NCI-H128 (cell line): ENCODE measurements at regions not wholly inside any gene's neighbourhood (a gene's known extent, or its start where the extent isn't known, plus 50 kb on each side); places are given as distances from the start of the nearest gene placed in this dataset.
"Not testable (repeated sequence)": the region's sequence is repeated elsewhere in the genome, so short reads cannot be mapped to it uniquely, and the experiment has no call there.

Source experiments
- DNase-seq: peaks from one replicate; lab custom pipeline; 2025; ENCODE audit not compliant: unreplicated experiment; lab: John Stamatoyannopoulos, UW

- DNase-seq: not testable (repeated sequence)
Observed at GRCh38 chr7:150189963-150190362, 133.2 kb upstream of the LRRC61 start.

GRCh38 chr7:150192541-150192940, 130.6 kb upstream of the LRRC61 start:
- not testable (repeated sequence) for DNase-seq

GRCh38 chr7:150193866-150194265, 129.3 kb upstream of the LRRC61 start:
- DNase-seq: not testable (repeated sequence)
